ENCODE measurements at regions not wholly inside any gene's neighbourhood (a gene's known extent, or its start where the extent isn't known, plus 50 kb on each side); places are given as distances from the start of the nearest gene placed in this dataset.

DNA sequence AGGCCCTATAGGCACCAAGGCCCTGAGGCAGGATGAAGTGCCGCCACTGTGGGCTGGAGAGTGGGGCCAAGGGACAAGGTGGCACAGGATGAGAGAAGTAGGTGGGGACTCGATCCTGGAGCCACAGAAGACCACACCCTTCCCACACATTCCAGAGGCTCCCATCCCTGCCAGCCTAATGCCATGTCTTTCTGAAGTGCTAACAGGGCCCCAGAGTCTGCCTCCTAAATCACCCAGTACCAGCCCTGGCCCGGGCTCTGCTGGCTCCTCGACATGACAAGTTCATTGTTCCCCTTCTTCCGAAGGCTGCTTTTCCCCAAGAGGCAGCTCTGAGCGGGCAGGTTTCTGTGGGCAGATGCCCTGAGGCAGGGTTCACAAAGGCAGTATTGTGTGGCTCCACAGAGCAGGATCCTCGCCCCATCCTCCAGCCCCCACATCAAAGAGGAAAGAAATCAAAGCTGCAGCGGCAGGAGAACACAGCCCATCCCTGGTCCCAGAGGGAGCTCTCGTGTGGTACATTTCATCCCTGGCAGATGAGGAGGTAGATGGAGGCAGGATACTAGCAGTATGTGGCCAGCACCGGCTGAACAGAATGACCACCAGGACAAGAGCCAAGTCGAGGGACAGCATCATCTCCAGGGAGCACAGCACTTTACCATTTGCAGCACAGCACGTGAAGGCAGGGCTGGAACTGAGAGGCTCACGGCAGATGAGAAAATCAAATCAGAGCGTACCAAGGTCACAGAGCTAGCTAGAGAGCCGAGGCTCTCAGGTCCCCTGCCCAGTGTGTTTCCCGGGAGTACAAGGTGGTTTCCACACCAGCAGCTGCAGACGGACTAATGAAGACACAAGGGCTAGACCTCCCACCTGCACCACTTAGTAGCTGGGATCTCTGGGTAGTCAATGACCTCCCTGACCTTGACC, 64.8 kb downstream of the SYF2 start (continued):
- TF ChIP-seq, protein P1, sequence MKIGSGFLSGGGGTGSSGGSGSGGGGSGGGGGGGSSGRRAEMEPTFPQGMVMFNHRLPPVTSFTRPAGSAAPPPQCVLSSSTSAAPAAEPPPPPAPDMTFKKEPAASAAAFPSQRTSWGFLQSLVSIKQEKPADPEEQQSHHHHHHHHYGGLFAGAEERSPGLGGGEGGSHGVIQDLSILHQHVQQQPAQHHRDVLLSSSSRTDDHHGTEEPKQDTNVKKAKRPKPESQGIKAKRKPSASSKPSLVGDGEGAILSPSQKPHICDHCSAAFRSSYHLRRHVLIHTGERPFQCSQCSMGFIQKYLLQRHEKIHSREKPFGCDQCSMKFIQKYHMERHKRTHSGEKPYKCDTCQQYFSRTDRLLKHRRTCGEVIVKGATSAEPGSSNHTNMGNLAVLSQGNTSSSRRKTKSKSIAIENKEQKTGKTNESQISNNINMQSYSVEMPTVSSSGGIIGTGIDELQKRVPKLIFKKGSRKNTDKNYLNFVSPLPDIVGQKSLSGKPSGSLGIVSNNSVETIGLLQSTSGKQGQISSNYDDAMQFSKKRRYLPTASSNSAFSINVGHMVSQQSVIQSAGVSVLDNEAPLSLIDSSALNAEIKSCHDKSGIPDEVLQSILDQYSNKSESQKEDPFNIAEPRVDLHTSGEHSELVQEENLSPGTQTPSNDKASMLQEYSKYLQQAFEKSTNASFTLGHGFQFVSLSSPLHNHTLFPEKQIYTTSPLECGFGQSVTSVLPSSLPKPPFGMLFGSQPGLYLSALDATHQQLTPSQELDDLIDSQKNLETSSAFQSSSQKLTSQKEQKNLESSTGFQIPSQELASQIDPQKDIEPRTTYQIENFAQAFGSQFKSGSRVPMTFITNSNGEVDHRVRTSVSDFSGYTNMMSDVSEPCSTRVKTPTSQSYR (CRISPR knock-in tag; IDR thresholded peaks at IDR 0.05; ENCODE audit: borderline replicate concordance), result peak; percentile 86
- TF ChIP-seq PAWR (CRISPR knock-in tag; IDR thresholded peaks at IDR 0.05; ENCODE audit: borderline replicate concordance) (no peak), MTA1 (CRISPR knock-in tag; IDR thresholded peaks at IDR 0.05; ENCODE audit: borderline replicate concordance) (peak; percentile 51; the same call in 1 of the 2 replicates), ZNF749 (CRISPR knock-in tag; IDR thresholded peaks at IDR 0.05; ENCODE audit: borderline replicate concordance) (no peak), TAF1 (CRISPR knock-in tag; IDR thresholded peaks at IDR 0.05) (0 out of 2 replicates have a peak, but pooled peaks have one; percentile 36), ZNF564 (CRISPR knock-in tag; IDR thresholded peaks at IDR 0.05) (no peak), DNMT3B (CRISPR knock-in tag; conservative IDR thresholded peaks at IDR 0.05) (peak; percentile 66), ZNF747 (CRISPR knock-in tag; IDR thresholded peaks at IDR 0.05; ENCODE audit: borderline replicate concordance) (peak; percentile 35; the same call in 1 of the 2 replicates), RXRA (CRISPR knock-in tag; IDR thresholded peaks at IDR 0.05) (peak; percentile 74), ZNF484 (CRISPR knock-in tag; IDR thresholded peaks at IDR 0.05; ENCODE audit: borderline replicate concordance, low read depth) (no peak)
- TF ChIP-seq, protein P2, sequence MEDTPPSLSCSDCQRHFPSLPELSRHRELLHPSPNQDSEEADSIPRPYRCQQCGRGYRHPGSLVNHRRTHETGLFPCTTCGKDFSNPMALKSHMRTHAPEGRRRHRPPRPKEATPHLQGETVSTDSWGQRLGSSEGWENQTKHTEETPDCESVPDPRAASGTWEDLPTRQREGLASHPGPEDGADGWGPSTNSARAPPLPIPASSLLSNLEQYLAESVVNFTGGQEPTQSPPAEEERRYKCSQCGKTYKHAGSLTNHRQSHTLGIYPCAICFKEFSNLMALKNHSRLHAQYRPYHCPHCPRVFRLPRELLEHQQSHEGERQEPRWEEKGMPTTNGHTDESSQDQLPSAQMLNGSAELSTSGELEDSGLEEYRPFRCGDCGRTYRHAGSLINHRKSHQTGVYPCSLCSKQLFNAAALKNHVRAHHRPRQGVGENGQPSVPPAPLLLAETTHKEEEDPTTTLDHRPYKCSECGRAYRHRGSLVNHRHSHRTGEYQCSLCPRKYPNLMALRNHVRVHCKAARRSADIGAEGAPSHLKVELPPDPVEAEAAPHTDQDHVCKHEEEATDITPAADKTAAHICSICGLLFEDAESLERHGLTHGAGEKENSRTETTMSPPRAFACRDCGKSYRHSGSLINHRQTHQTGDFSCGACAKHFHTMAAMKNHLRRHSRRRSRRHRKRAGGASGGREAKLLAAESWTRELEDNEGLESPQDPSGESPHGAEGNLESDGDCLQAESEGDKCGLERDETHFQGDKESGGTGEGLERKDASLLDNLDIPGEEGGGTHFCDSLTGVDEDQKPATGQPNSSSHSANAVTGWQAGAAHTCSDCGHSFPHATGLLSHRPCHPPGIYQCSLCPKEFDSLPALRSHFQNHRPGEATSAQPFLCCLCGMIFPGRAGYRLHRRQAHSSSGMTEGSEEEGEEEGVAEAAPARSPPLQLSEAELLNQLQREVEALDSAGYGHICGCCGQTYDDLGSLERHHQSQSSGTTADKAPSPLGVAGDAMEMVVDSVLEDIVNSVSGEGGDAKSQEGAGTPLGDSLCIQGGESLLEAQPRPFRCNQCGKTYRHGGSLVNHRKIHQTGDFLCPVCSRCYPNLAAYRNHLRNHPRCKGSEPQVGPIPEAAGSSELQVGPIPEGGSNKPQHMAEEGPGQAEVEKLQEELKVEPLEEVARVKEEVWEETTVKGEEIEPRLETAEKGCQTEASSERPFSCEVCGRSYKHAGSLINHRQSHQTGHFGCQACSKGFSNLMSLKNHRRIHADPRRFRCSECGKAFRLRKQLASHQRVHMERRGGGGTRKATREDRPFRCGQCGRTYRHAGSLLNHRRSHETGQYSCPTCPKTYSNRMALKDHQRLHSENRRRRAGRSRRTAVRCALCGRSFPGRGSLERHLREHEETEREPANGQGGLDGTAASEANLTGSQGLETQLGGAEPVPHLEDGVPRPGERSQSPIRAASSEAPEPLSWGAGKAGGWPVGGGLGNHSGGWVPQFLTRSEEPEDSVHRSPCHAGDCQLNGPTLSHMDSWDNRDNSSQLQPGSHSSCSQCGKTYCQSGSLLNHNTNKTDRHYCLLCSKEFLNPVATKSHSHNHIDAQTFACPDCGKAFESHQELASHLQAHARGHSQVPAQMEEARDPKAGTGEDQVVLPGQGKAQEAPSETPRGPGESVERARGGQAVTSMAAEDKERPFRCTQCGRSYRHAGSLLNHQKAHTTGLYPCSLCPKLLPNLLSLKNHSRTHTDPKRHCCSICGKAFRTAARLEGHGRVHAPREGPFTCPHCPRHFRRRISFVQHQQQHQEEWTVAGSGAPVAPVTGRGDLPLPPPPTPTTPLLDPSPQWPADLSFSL (CRISPR knock-in tag; IDR thresholded peaks at IDR 0.05), result no peak
- TF ChIP-seq, protein P3, sequence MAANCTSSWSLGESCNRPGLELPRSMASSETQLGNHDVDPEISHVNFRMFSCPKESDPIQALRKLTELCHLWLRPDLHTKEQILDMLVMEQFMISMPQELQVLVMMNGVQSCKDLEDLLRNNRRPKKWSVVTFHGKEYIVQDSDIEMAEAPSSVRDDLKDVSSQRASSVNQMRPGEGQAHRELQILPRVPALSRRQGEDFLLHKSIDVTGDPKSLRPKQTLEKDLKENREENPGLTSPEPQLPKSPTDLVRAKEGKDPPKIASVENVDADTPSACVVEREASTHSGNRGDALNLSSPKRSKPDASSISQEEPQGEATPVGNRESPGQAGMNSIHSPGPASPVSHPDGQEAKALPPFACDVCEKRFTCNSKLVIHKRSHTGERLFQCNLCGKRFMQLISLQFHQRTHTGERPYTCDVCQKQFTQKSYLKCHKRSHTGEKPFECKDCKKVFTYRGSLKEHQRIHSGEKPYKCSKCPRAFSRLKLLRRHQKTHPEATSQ (CRISPR knock-in tag; IDR thresholded peaks at IDR 0.05; ENCODE audit: borderline replicate concordance), result 0 out of 2 replicates have a peak, but pooled peaks have one; percentile 38
- TF ChIP-seq, protein P4, sequence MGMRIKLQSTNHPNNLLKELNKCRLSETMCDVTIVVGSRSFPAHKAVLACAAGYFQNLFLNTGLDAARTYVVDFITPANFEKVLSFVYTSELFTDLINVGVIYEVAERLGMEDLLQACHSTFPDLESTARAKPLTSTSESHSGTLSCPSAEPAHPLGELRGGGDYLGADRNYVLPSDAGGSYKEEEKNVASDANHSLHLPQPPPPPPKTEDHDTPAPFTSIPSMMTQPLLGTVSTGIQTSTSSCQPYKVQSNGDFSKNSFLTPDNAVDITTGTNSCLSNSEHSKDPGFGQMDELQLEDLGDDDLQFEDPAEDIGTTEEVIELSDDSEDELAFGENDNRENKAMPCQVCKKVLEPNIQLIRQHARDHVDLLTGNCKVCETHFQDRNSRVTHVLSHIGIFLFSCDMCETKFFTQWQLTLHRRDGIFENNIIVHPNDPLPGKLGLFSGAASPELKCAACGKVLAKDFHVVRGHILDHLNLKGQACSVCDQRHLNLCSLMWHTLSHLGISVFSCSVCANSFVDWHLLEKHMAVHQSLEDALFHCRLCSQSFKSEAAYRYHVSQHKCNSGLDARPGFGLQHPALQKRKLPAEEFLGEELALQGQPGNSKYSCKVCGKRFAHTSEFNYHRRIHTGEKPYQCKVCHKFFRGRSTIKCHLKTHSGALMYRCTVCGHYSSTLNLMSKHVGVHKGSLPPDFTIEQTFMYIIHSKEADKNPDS (CRISPR knock-in tag; IDR thresholded peaks at IDR 0.05), result peak; percentile 90; the same call in 1 of the 2 replicates

Data from HepG2 (cell line).